Kidney glomerular epithelial cell (primary cell): ENCODE measurements at regions not wholly inside any gene's neighbourhood (a gene's known extent, or its start where the extent isn't known, plus 50 kb on each side); places are given as distances from the start of the nearest gene placed in this dataset.
"Not testable (repeated sequence)": the region's sequence is repeated elsewhere in the genome, so short reads cannot be mapped to it uniquely, and the experiment has no call there.

ENCODE experiments used
- DNase-seq: peaks from one replicate; lab custom pipeline; 2025; lab: John Stamatoyannopoulos, UW

- no peak for DNase-seq
These were observed 815.8 kb downstream of the TRIML1 start for GRCh38 chr4:188955066-188955465.

- DNase-seq: no peak
These were observed 817.3 kb downstream of the TRIML1 start for GRCh38 chr4:188956566-188956965.

- no peak for DNase-seq
These were observed 819.1 kb downstream of the TRIML1 start for GRCh38 chr4:188958346-188958745.

GRCh38 chr4:188959424-188959823 lies 820.2 kb downstream of the TRIML1 start:
- no peak for DNase-seq

- no peak for DNase-seq
These were observed 821.3 kb downstream of the TRIML1 start for GRCh38 chr4:188960411-188961093.

GRCh38 chr4:188971125-188971524 lies 831.9 kb downstream of the TRIML1 start:
- peak; percentile 11 for DNase-seq

GRCh38 chr4:188975271-188975670 lies 836.0 kb downstream of the TRIML1 start:
- DNase-seq: no peak

- peak; percentile 50 for DNase-seq
These were observed 837.4 kb downstream of the TRIML1 start for GRCh38 chr4:188976644-188977115.

GRCh38 chr4:188977232-188977631 lies 838.0 kb downstream of the TRIML1 start:
- not testable (repeated sequence) for DNase-seq

- no peak for DNase-seq
These were observed 845.3 kb downstream of the TRIML1 start for GRCh38 chr4:188984518-188984917.

GRCh38 chr4:188986271-188986689 lies 847.0 kb downstream of the TRIML1 start:
- peak; percentile 74 for DNase-seq

- no peak for DNase-seq
These were observed 847.8 kb downstream of the TRIML1 start for GRCh38 chr4:188987011-188987410.

- DNase-seq: no peak
These were observed 848.9 kb downstream of the TRIML1 start for GRCh38 chr4:188988131-188988530.

- DNase-seq: peak; percentile 98
These were observed 850.1 kb downstream of the TRIML1 start for GRCh38 chr4:188989371-188989770.

GRCh38 chr4:188992706-188993105 lies 853.5 kb downstream of the TRIML1 start:
- no peak for DNase-seq

- DNase-seq: no peak
These were observed 854.6 kb downstream of the TRIML1 start for GRCh38 chr4:188993871-188994270.

- no peak for DNase-seq
These were observed 862.2 kb downstream of the TRIML1 start for GRCh38 chr4:189001283-189001970.

GRCh38 chr4:189001971-189002450 lies 862.8 kb downstream of the TRIML1 start:
- no peak for DNase-seq

- no peak for DNase-seq
These were observed 863.2 kb downstream of the TRIML1 start for GRCh38 chr4:189002475-189002874.

GRCh38 chr4:189010452-189011217 lies 871.4 kb downstream of the TRIML1 start:
- not testable (repeated sequence) for DNase-seq

GRCh38 chr4:189021831-189022230 lies 882.6 kb downstream of the TRIML1 start:
- no peak for DNase-seq

- DNase-seq: peak; percentile 23
These were observed 883.3 kb downstream of the TRIML1 start for GRCh38 chr4:189022440-189023035.
